Panc1 (cell line): ENCODE measurements at regions not wholly inside any gene's neighbourhood (a gene's known extent, or its start where the extent isn't known, plus 50 kb on each side); places are given as distances from the start of the nearest gene placed in this dataset.

Experiments used
- ATAC-seq: fragments of 200-7000 bp; cut with Tn5 transposase; 2 replicates; pipeline ENCODE4 v1.9.1; 2020; ENCODE audit warnings: mild to moderate bottlenecking, moderate library complexity
- BruUV-seq: library from RNA; stranded (reverse); fragments of 400-500 nt; replicated peaks from 2 replicates; lab custom pipeline; 2021; lab: Mats Ljungman, UMichigan
- CTCF ChIA-PET: fragments of 300-600 bp; sonication (Branson Sonifier 250); formaldehyde crosslinking; loops from one replicate; lab custom pipeline; 2022; ENCODE audit warnings: antibody characterized with exemption; lab: Charles Lee
- POLR2A ChIA-PET: fragments of 300-600 bp; sonication (Branson Sonifier 250); formaldehyde crosslinking; loops from one replicate; lab custom pipeline; 2022; ENCODE audit warnings: antibody characterized with exemption; lab: Charles Lee
- DNase-seq: peaks from one replicate; pipeline ENCODE4 v3.0.0-alpha.2; 2010; ENCODE audit warnings: low read depth, low spot score
- H3K27ac ChIP-seq: 2 replicates; pipeline ENCODE4 v1.5.1; 2011; ENCODE audit warnings: mild to moderate bottlenecking, low read length, inconsistent platforms
- H3K27me3 ChIP-seq: fragments of 200-500 bp; sonication (Bioruptor generic); 2 replicates; pipeline ENCODE4 v1.6.0; 2014; ENCODE audit warnings: low read length, inconsistent platforms; ENCODE audit not compliant: control insufficient read depth, insufficient read depth
- H3K36me3 ChIP-seq: fragments of 200-500 bp; sonication (Bioruptor generic); 2 replicates; pipeline ENCODE4 v1.5.1; 2014; ENCODE audit warnings: inconsistent platforms, mild to moderate bottlenecking, low read length, moderate library complexity; ENCODE audit not compliant: control insufficient read depth, insufficient read depth
- H3K4me1 ChIP-seq: 2 replicates; pipeline ENCODE4 v1.5.1; 2011; ENCODE audit warnings: inconsistent platforms, mild to moderate bottlenecking, low read length, moderate library complexity; ENCODE audit not compliant: control insufficient read depth, insufficient read depth
- H3K4me3 ChIP-seq, 2 experiments: 2 replicates each; pipeline ENCODE4 v1.5.1; 2011 to 2012; ENCODE audit warnings: low read depth in 2 of 2, low read length in 2 of 2, mild to moderate bottlenecking in 2 of 2, inconsistent platforms in 1 of 2, moderate library complexity in 1 of 2
- H3K9me3 ChIP-seq: fragments of 200-500 bp; sonication (Bioruptor generic); 2 replicates; pipeline ENCODE4 v1.5.1; 2014; ENCODE audit warnings: low read depth, mild to moderate bottlenecking, inconsistent platforms, low read length, moderate library complexity; ENCODE audit not compliant: control insufficient read depth, insufficient read depth
- CTCF ChIP-seq: fragments of 450-650 bp; IDR thresholded peaks from 2 replicates; pipeline ENCODE4 v1.5.1; 2017; ENCODE audit warnings: mild to moderate bottlenecking
- POLR2AphosphoS5 ChIP-seq: IDR thresholded peaks from 2 replicates; pipeline ENCODE4 v1.6.1; 2012; ENCODE audit warnings: mild to moderate bottlenecking, low read depth, low read length, moderate library complexity
- REST ChIP-seq, 2 experiments: IDR thresholded peaks; 2 replicates each; pipeline ENCODE4 v1.6.1; 2011 to 2012; ENCODE audit warnings: low read depth in 2 of 2, control low read depth in 1 of 2, low read length in 1 of 2, mild to moderate bottlenecking in 1 of 2, moderate library complexity in 1 of 2; ENCODE audit not compliant: insufficient read depth in 1 of 2
- SIN3A ChIP-seq: IDR thresholded peaks from 2 replicates; pipeline ENCODE4 v1.6.1; 2012; ENCODE audit warnings: low read depth, mild to moderate bottlenecking, low read length, moderate library complexity, borderline replicate concordance; ENCODE audit not compliant: insufficient read depth
- TCF7L2 ChIP-seq: IDR thresholded peaks from 2 replicates; pipeline ENCODE4 v1.6.1; 2011; ENCODE audit warnings: mild to moderate bottlenecking, low read depth, low read length, inconsistent platforms
- in situ Hi-C: cut with HindIII; loops from 2 replicates; pipeline ENCODE4 v1.10.0; 2016; ENCODE audit warnings: low sequenced_read_pairs, low pct_unique_long_range_greater_than_20kb
- intact Hi-C: fragments of 100-400 bp; cut with micrococcal nuclease; formaldehyde crosslinking; loops from one replicate; pipeline ENCODE4 v1.10.0; 2022; ENCODE audit not compliant: unreplicated experiment

GRCh38 chr13:50125554-50126262 is 110.5 kb downstream of the KCNRG start:
- TF ChIP-seq REST (IDR thresholded peaks at IDR 0.05; ENCODE audit: insufficient read depth in 1 of 2, low read depth in 2 of 2, low read length in 1 of 2) (no peak), CTCF (no peak), TCF7L2 (no peak), POLR2AphosphoS5 (no peak; the same call in 1 of the 2 replicates), SIN3A (no peak)
- H3K4me1 ChIP-seq: peaks cover 25% of the 10 kb centered on the region
- no peaks in the 10 kb centered on the region for H3K27me3 ChIP-seq
- in situ Hi-C loops: no loop called here
- DNase-seq (no peak), ATAC-seq (peak; percentile 40)
- H3K4me3 ChIP-seq: peak overlapping the region; percentile 74 to 77
- H3K9me3 ChIP-seq: no peaks in the 10 kb centered on the region
- ChIA-PET POLR2A (interaction anchor here (0.6 to 0.7 kb wide), 3 partner anchors 18 to 270 kb away, joined by 3 to 9 read pairs (median 3); no protein-coding TSS in a partner anchor), CTCF (interaction anchor here (0.6 kb wide), 1 partner anchor 680 kb away, joined by 3 read pairs; no protein-coding TSS in a partner anchor)
- intact Hi-C loops: no loop called here
- H3K27ac ChIP-seq: peak overlapping the region; percentile 93
- no TSS peak for BruUV-seq
- no peaks in the 10 kb centered on the region; the same call in 1 of the 2 replicates for H3K36me3 ChIP-seq

GRCh38 chr13:50126263-50126992 is 111.2 kb downstream of the KCNRG start:
- ChIA-PET CTCF (interaction anchor here (0.6 kb wide), 1 partner anchor 679 kb away, joined by 3 read pairs; no protein-coding TSS in a partner anchor), POLR2A (interaction anchor here (0.6 kb wide), 1 partner anchor 128 kb away, joined by 3 read pairs; no protein-coding TSS in a partner anchor)
- Histone ChIP-seq H3K4me3 (peak overlapping the region; percentile 74 to 77), H3K27ac (peak overlapping the region; percentile 93), H3K27me3 (no peaks in the 10 kb centered on the region), H3K9me3 (no peaks in the 10 kb centered on the region), H3K36me3 (no peaks in the 10 kb centered on the region; the same call in 1 of the 2 replicates), H3K4me1 (peaks cover 24% of the 10 kb centered on the region)
- ATAC-seq (no peak), DNase-seq (no peak)
- in situ Hi-C loops: no loop called here
- TSS peak; percentile 68 for BruUV-seq
- TF ChIP-seq POLR2AphosphoS5 (no peak), REST (IDR thresholded peaks at IDR 0.05; ENCODE audit: insufficient read depth in 1 of 2, low read depth in 2 of 2, low read length in 1 of 2) (no peak), TCF7L2 (no peak), CTCF (no peak), SIN3A (no peak)
- intact Hi-C loops: no loop called here
